ENCODE measurements at regions not wholly inside any gene's neighbourhood (a gene's known extent, or its start where the extent isn't known, plus 50 kb on each side); places are given as distances from the start of the nearest gene placed in this dataset.
"Not testable (repeated sequence)": the region's sequence is repeated elsewhere in the genome, so short reads cannot be mapped to it uniquely, and the experiment has no call there.

DNA sequence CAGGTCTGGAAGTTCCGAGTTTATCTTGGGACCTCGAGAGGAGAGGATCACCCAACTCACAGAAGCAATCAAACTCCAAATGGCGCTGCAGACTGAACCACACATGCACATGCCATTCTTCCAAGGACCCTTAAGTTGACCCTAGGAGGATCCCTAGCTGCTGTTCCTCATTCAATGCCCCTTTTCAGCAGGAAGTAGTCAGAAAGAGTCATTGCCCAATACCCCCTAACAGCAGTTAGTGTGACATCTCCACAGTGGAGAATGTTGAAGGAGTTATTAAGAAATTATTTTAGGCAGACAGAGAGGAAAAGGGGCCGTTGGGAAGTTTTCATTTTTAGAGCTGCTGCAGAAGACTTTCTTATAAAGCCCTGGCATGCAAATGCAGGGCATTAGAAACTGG is 229.9 kb upstream of the DAB2 start:
- Histone ChIP-seq H3F3A (ENCODE audit: insufficient read depth, low read length) (no peaks in the 10 kb centered on the region), H4K20me1 (ENCODE audit: insufficient read depth, low read length) (no peaks in the 10 kb centered on the region), H3K4me1 (ENCODE audit: insufficient read depth, low read length, severe bottlenecking) (no peaks in the 10 kb centered on the region), H3K4me2 (ENCODE audit: low read length) (no peak overlapping the region), H3K27ac (ENCODE audit: low read depth, low read length, poor library complexity, severe bottlenecking) (no peak overlapping the region), H3K9ac (ENCODE audit: low read length) (no peak overlapping the region), H2AFZ (ENCODE audit: low read length) (no peak overlapping the region), H3K9me3 (ENCODE audit: low read length) (no peaks in the 10 kb centered on the region), H3K4me3 (ENCODE audit: low read depth, low read length, poor library complexity, severe bottlenecking) (no peak overlapping the region), H3K27me3 (ENCODE audit: insufficient read depth, low read length) (no peaks in the 10 kb centered on the region), H3K36me3 (ENCODE audit: insufficient read depth, low read length) (no peaks in the 10 kb centered on the region), H3K79me2 (ENCODE audit: insufficient read depth, low read length) (no peaks in the 10 kb centered on the region), H3K9me2 (ENCODE audit: low read depth, low read length) (no peaks in the 10 kb centered on the region)
- TF ChIP-seq EZH2 (IDR thresholded peaks at IDR 0.05; ENCODE audit: borderline replicate concordance, low read length) (no peak), CTCF (IDR thresholded peaks at IDR 0.05; ENCODE audit: low read length) (no peak)

DNA sequence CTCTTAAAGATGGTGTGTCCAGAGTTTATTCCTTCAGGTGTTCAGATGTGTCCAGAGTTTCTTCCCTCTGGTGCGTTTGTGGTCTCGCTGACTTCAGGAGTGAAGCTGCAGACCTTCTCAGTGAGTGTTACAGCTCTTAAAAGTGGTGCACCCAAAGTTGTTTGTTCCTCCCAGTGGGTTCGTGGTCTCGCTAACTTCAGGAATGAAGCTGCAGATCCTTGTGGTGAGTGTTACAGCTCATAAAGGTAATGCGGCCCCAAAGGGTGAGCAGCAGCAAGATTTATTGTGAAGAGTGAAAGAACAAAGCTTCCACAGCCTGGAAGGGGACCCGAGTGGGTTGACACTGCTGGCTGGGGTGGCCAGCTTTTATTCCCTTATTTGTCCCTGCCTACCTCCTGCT is 227.7 kb upstream of the DAB2 start:
- H3K9me2 ChIP-seq (ENCODE audit: low read depth, low read length); H3K4me1 ChIP-seq (ENCODE audit: insufficient read depth, low read length, severe bottlenecking); H3K36me3 ChIP-seq (ENCODE audit: insufficient read depth, low read length); H3K27me3 ChIP-seq (ENCODE audit: insufficient read depth, low read length); H3K4me3 ChIP-seq (ENCODE audit: low read depth, low read length, poor library complexity, severe bottlenecking); H4K20me1 ChIP-seq (ENCODE audit: insufficient read depth, low read length); H3K9ac ChIP-seq (ENCODE audit: low read length); H2AFZ ChIP-seq (ENCODE audit: low read length); H3K79me2 ChIP-seq (ENCODE audit: insufficient read depth, low read length); H3K9me3 ChIP-seq (ENCODE audit: low read length); H3K27ac ChIP-seq (ENCODE audit: low read depth, low read length, poor library complexity, severe bottlenecking); H3F3A ChIP-seq (ENCODE audit: insufficient read depth, low read length); H3K4me2 ChIP-seq (ENCODE audit: low read length): not testable (repeated sequence)

GRCh38 chr5:39652036-39652435 is 227.3 kb upstream of the DAB2 start:
- TF ChIP-seq CTCF (IDR thresholded peaks at IDR 0.05; ENCODE audit: low read length) (no peak), EZH2 (IDR thresholded peaks at IDR 0.05; ENCODE audit: borderline replicate concordance, low read length) (no peak)
- no peaks in the 10 kb centered on the region for H3K36me3 ChIP-seq (ENCODE audit: insufficient read depth, low read length)
- H3K4me1 ChIP-seq (ENCODE audit: insufficient read depth, low read length, severe bottlenecking) = no peaks in the 10 kb centered on the region
- H3K27me3 ChIP-seq (ENCODE audit: insufficient read depth, low read length) = no peaks in the 10 kb centered on the region
- H3K9ac ChIP-seq (ENCODE audit: low read length) = no peak overlapping the region
- H3K9me3 ChIP-seq (ENCODE audit: low read length) = no peaks in the 10 kb centered on the region
- no peaks in the 10 kb centered on the region for H4K20me1 ChIP-seq (ENCODE audit: insufficient read depth, low read length)
- H3K4me2 ChIP-seq (ENCODE audit: low read length) = no peak overlapping the region
- H3F3A ChIP-seq (ENCODE audit: insufficient read depth, low read length) = no peaks in the 10 kb centered on the region
- H2AFZ ChIP-seq (ENCODE audit: low read length) = no peak overlapping the region
- H3K27ac ChIP-seq (ENCODE audit: low read depth, low read length, poor library complexity, severe bottlenecking) = no peak overlapping the region
- no peaks in the 10 kb centered on the region for H3K9me2 ChIP-seq (ENCODE audit: low read depth, low read length)
- H3K79me2 ChIP-seq (ENCODE audit: insufficient read depth, low read length) = no peaks in the 10 kb centered on the region
- H3K4me3 ChIP-seq (ENCODE audit: low read depth, low read length, poor library complexity, severe bottlenecking) = no peak overlapping the region

DNA sequence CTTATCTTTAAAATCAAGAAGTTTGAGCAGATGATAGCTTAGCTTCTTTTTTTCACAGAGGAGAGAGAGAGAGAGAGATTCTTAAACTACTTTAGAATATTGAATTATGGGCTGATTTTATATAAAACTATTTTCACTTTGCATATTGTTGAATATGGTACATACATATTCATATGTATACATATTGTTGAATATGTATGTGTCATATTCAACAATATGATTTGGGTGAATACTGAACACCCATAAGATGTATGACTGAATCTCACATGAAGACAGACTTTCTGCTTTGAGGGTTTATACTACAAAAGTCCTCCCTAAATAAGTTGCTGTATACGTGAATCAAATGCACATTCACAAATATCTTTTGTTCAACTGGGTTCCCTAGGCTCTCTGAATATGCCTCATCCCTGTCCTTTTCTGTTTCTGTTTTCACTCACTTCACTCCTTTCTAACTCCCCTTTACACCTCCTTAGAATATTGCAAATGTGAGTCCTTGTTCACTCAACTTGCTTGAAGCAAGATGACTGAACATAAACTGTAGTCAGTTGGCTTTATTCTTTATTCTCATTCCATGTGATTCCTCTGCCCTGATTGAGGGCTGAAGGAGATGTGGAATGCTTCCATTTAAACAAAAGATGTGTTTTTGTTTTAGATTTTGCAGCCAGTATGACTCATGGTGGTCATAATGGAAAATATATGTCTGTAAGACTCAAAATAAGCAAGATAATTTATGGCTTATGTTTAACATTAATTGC is 225.4 kb upstream of the DAB2 start:
- Histone ChIP-seq H4K20me1 (ENCODE audit: insufficient read depth, low read length) (no peaks in the 10 kb centered on the region), H3K9ac (ENCODE audit: low read length) (no peak overlapping the region), H3K27ac (ENCODE audit: low read depth, low read length, poor library complexity, severe bottlenecking) (no peak overlapping the region), H3K9me3 (ENCODE audit: low read length) (no peaks in the 10 kb centered on the region), H3K4me2 (ENCODE audit: low read length) (no peak overlapping the region), H3K79me2 (ENCODE audit: insufficient read depth, low read length) (no peaks in the 10 kb centered on the region), H2AFZ (ENCODE audit: low read length) (no peak overlapping the region), H3K27me3 (ENCODE audit: insufficient read depth, low read length) (no peaks in the 10 kb centered on the region), H3K9me2 (ENCODE audit: low read depth, low read length) (no peaks in the 10 kb centered on the region), H3F3A (ENCODE audit: insufficient read depth, low read length) (no peaks in the 10 kb centered on the region), H3K36me3 (ENCODE audit: insufficient read depth, low read length) (no peaks in the 10 kb centered on the region), H3K4me1 (ENCODE audit: insufficient read depth, low read length, severe bottlenecking) (no peaks in the 10 kb centered on the region), H3K4me3 (ENCODE audit: low read depth, low read length, poor library complexity, severe bottlenecking) (no peak overlapping the region)
- no peak for TF ChIP-seq EZH2 (IDR thresholded peaks at IDR 0.05; ENCODE audit: borderline replicate concordance, low read length)
- TF ChIP-seq CTCF (IDR thresholded peaks at IDR 0.05; ENCODE audit: low read length) = no peak
